OCI-LY7 (cell line): ENCODE measurements at regions not wholly inside any gene's neighbourhood (a gene's known extent, or its start where the extent isn't known, plus 50 kb on each side); places are given as distances from the start of the nearest gene placed in this dataset.

Experiments
- BruUV-seq: library from RNA; stranded (reverse); fragments of 400-500 nt; replicated peaks from 2 replicates; lab custom pipeline; 2021; lab: Mats Ljungman, UMichigan
- CTCF ChIA-PET: fragments of 300-600 bp; sonication (Branson Sonifier 250); formaldehyde crosslinking; loops from one replicate; lab custom pipeline; 2022; ENCODE audit warnings: antibody characterized with exemption; ENCODE audit not compliant: unreplicated experiment; lab: Charles Lee
- POLR2A ChIA-PET: fragments of 300-600 bp; sonication (Branson Sonifier 250); formaldehyde crosslinking; loops from one replicate; lab custom pipeline; 2022; ENCODE audit warnings: antibody characterized with exemption; lab: Charles Lee
- DNase-seq: peaks from one replicate; pipeline ENCODE4 v3.0.0-alpha.2; 2015; ENCODE audit warnings: low spot score
- H2AFZ ChIP-seq: fragments of 200-600 bp; sonication (generic), shearing (Covaris generic); 2 replicates; pipeline ENCODE4 v1.6.1; 2014; ENCODE audit warnings: mild to moderate bottlenecking, antibody characterized with exemption, low read length, moderate library complexity
- H3K27ac ChIP-seq: fragments of 200-600 bp; sonication (generic); 2 replicates; pipeline ENCODE4 v1.5.1; 2014; ENCODE audit warnings: mixed run types, low read depth, mild to moderate bottlenecking, moderate library complexity, low read length, inconsistent platforms; ENCODE audit not compliant: poor library complexity, severe bottlenecking
- H3K36me3 ChIP-seq: fragments of 200-600 bp; sonication (generic); 2 replicates; pipeline ENCODE4 v1.6.1; 2014; ENCODE audit warnings: mild to moderate bottlenecking, antibody characterized with exemption, low read length, moderate library complexity, mixed read lengths; ENCODE audit not compliant: insufficient read depth
- H3K4me1 ChIP-seq: fragments of 200-600 bp; sonication (generic); 2 replicates; pipeline ENCODE4 v1.5.1; 2014; ENCODE audit warnings: mild to moderate bottlenecking, low read length; ENCODE audit not compliant: insufficient read depth, poor library complexity, severe bottlenecking
- H3K4me2 ChIP-seq: fragments of 200-600 bp; sonication (generic); 2 replicates; pipeline ENCODE4 v1.6.1; 2014; ENCODE audit warnings: mild to moderate bottlenecking, low read length
- H3K4me3 ChIP-seq: fragments of 200-600 bp; sonication (generic); 2 replicates; pipeline ENCODE4 v1.5.1; 2014; ENCODE audit warnings: mild to moderate bottlenecking, low read depth, low read length; ENCODE audit not compliant: poor library complexity, severe bottlenecking
- H3K79me2 ChIP-seq: fragments of 200-600 bp; sonication (generic); 2 replicates; pipeline ENCODE4 v1.6.1; 2016; ENCODE audit warnings: low read depth, mild to moderate bottlenecking, low read length, moderate library complexity, mixed read lengths; ENCODE audit not compliant: insufficient read depth
- H3K9me2 ChIP-seq: fragments of 200-600 bp; sonication (generic); 2 replicates; pipeline ENCODE4 v1.6.1; 2016; ENCODE audit warnings: mild to moderate bottlenecking, low read length, mixed read lengths; ENCODE audit not compliant: insufficient read depth
- H3K9me3 ChIP-seq: fragments of 200-600 bp; sonication (generic); 2 replicates; pipeline ENCODE4 v1.6.1; 2014; ENCODE audit warnings: mild to moderate bottlenecking, mixed run types, low read length, mixed read lengths
- H4K20me1 ChIP-seq: fragments of 200-600 bp; sonication (generic); 2 replicates; pipeline ENCODE4 v1.6.1; 2014; ENCODE audit warnings: mild to moderate bottlenecking, antibody characterized with exemption, low read length, moderate library complexity, mixed read lengths; ENCODE audit not compliant: insufficient read depth
- EZH2phosphoT487 ChIP-seq: fragments of 200-600 bp; sonication (generic); IDR thresholded peaks from 2 replicates; pipeline ENCODE4 v1.6.1; 2018; ENCODE audit warnings: low read depth, borderline replicate concordance, mild to moderate bottlenecking, mixed run types, antibody characterized with exemption, low read length, moderate library complexity, mixed read lengths
- intact Hi-C: fragments of 100-400 bp; cut with micrococcal nuclease; formaldehyde crosslinking; loops from one replicate; pipeline ENCODE4 v1.10.0; 2022; ENCODE audit not compliant: unreplicated experiment
- TF ChIP-seq, protein P1 (sequence below): fragments of 200-600 bp; sonication (generic); conservative IDR thresholded peaks from 2 replicates; pipeline ENCODE4 v1.5.1; 2014; ENCODE audit warnings: mild to moderate bottlenecking, antibody characterized with exemption, low read length, moderate library complexity, mixed read lengths

DNA sequence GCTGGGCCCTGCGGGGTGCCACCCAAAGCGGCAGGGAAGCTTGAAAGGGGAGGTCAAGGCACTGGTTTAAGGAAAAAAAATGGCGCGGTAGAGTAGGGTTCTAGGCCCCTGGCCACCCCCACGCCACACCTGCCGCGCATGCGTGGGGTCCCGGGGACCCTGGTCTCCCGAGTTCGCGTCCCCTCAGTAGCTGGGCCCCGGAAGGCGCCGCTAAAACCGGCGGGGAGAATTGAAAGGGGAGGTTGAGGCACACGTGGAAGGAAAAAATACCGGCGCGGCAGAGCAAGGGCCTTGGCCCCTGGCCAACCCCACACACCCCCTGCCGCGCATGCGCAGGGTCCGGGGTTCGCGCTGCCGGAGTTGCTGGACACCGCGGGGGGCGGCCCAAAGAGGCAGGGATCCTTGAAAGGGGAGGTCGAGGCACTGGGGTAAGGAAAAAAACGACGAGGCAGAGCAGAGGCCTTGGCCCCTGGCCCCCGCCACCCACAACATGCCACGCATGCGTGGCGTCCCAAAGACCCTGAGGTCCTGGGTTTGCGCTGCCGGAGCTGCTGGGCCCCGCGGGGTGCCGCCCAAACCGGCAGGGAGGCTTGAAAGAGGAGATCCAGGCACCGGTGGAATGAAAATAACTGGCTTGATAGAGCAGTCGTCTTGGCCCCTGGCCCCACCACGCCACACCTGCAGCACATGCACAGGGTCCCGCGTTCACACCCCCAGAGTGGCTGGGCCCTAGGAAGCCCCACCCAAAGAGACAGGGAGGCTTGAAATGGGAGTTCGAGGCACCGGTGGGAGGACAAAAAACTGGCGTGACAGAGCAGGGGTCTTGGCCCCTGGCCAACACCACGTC, 314.5 kb downstream of the ALG10 start:
- no peak overlapping the region for H3K4me2 ChIP-seq
- ChIA-PET CTCF (no interaction called here), POLR2A (no interaction called here)
- DNase-seq = no peak
- intact Hi-C loops = no loop called here
- H3K4me1 ChIP-seq = no peaks in the 10 kb centered on the region
- H3K79me2 ChIP-seq = no peaks in the 10 kb centered on the region
- no peaks in the 10 kb centered on the region for H3K9me2 ChIP-seq
- no peaks in the 10 kb centered on the region; the same call in 1 of the 2 replicates for H3K9me3 ChIP-seq
- no TSS peak for BruUV-seq
- H3K36me3 ChIP-seq = no peaks in the 10 kb centered on the region
- no peak overlapping the region for H3K27ac ChIP-seq
- TF ChIP-seq, protein P1, sequence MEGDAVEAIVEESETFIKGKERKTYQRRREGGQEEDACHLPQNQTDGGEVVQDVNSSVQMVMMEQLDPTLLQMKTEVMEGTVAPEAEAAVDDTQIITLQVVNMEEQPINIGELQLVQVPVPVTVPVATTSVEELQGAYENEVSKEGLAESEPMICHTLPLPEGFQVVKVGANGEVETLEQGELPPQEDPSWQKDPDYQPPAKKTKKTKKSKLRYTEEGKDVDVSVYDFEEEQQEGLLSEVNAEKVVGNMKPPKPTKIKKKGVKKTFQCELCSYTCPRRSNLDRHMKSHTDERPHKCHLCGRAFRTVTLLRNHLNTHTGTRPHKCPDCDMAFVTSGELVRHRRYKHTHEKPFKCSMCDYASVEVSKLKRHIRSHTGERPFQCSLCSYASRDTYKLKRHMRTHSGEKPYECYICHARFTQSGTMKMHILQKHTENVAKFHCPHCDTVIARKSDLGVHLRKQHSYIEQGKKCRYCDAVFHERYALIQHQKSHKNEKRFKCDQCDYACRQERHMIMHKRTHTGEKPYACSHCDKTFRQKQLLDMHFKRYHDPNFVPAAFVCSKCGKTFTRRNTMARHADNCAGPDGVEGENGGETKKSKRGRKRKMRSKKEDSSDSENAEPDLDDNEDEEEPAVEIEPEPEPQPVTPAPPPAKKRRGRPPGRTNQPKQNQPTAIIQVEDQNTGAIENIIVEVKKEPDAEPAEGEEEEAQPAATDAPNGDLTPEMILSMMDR = no peak
- TF ChIP-seq EZH2phosphoT487 = no peak
- no peak overlapping the region for H3K4me3 ChIP-seq
- no peak overlapping the region for H2AFZ ChIP-seq
- H4K20me1 ChIP-seq = no peaks in the 10 kb centered on the region

DNA sequence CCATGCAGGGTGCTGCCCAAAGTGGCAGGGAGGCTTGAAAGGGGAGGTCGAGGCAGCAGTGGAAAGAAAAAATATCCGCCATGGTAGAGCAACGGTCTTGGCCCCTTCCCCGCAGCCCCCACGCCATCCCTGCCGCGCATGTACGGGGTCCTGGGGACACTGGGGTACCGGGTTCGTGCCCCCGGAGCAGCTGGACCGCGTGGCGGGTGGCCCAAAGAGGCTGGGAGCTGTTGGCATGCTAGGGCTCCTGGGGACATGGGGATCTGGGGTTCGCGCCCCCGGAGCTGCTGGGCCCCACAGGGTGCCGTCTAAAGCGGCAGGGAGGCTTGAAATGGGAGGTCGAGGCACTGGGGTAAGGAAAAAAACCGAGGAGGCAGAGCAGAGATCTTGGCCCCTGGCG, 316.5 kb downstream of the ALG10 start:
- no TSS peak for BruUV-seq
- DNase-seq = no peak
- POLR2A ChIA-PET = no interaction called here
- Histone ChIP-seq H3K9me3 (no peaks in the 10 kb centered on the region; the same call in 1 of the 2 replicates), H3K4me3 (no peak overlapping the region), H4K20me1 (no peaks in the 10 kb centered on the region), H3K36me3 (no peaks in the 10 kb centered on the region), H3K9me2 (no peaks in the 10 kb centered on the region), H3K79me2 (no peaks in the 10 kb centered on the region), H2AFZ (no peak overlapping the region), H3K27ac (no peak overlapping the region), H3K4me2 (no peak overlapping the region), H3K4me1 (no peaks in the 10 kb centered on the region)
- TF ChIP-seq, protein P1 = no peak
- no peak for TF ChIP-seq EZH2phosphoT487
- intact Hi-C loops = no loop called here
- CTCF ChIA-PET = no interaction called here

DNA sequence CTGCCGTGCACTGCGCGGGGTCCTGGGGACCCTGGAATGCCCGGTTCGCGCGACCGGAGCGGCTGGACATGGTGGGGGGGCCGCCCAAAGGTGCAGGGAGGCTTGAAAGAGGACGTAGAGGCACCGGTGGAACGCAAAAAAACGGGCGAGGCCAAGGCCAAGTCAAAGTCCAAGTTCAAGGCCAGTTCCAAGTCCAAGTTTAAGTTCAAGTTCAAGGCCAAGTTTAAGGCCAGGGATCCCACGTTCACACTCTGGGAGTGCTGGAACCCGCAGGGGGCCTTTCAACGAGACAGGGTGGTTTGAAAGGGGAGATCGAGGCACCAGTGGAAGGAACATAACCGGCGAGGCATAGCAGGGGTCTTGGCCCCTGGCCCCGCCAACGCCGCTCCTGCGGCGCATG, 317.6 kb downstream of the ALG10 start:
- no TSS peak for BruUV-seq
- Histone ChIP-seq H3K4me2 (no peak overlapping the region), H3K9me2 (no peaks in the 10 kb centered on the region), H3K9me3 (no peaks in the 10 kb centered on the region; the same call in 1 of the 2 replicates), H4K20me1 (no peaks in the 10 kb centered on the region), H3K36me3 (no peaks in the 10 kb centered on the region), H2AFZ (no peak overlapping the region), H3K79me2 (no peaks in the 10 kb centered on the region), H3K27ac (no peak overlapping the region), H3K4me1 (no peaks in the 10 kb centered on the region), H3K4me3 (no peak overlapping the region)
- intact Hi-C loops = no loop called here
- TF ChIP-seq, protein P1 = no peak
- no peak for TF ChIP-seq EZH2phosphoT487
- POLR2A ChIA-PET = no interaction called here
- DNase-seq = no peak
- CTCF ChIA-PET = no interaction called here
